ENCODE measurements at regions not wholly inside any gene's neighbourhood (a gene's known extent, or its start where the extent isn't known, plus 50 kb on each side); places are given as distances from the start of the nearest gene placed in this dataset.

DNA sequence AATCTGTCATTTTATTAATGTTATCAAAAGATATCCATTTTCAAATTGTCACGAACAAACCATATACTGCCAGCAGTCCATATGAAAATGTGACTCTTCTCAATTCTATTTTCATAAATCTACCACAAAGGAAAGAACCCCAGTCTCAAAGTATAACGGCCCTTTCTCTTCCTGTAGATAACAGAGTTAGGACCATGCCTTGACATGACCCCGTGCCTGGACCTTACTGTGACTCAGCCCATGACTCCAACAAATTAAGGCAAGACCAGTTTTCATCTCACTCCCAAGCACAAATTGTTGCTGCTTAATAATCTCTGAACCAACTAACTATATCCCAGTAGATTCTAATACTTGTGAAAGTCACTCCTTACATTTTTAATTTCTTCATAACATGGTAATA is 124.4 kb upstream of the NFIA start:
- intact Hi-C loops (cut with DNase I): no loop called here
- H3K4me1 ChIP-seq: peaks cover 0 to 8% of the 10 kb centered on the region in 2 donors
- no peak overlapping the region for H3K4me3 ChIP-seq
- H3K36me3 ChIP-seq: no peaks in the 10 kb centered on the region
- TF ChIP-seq, protein P1, sequence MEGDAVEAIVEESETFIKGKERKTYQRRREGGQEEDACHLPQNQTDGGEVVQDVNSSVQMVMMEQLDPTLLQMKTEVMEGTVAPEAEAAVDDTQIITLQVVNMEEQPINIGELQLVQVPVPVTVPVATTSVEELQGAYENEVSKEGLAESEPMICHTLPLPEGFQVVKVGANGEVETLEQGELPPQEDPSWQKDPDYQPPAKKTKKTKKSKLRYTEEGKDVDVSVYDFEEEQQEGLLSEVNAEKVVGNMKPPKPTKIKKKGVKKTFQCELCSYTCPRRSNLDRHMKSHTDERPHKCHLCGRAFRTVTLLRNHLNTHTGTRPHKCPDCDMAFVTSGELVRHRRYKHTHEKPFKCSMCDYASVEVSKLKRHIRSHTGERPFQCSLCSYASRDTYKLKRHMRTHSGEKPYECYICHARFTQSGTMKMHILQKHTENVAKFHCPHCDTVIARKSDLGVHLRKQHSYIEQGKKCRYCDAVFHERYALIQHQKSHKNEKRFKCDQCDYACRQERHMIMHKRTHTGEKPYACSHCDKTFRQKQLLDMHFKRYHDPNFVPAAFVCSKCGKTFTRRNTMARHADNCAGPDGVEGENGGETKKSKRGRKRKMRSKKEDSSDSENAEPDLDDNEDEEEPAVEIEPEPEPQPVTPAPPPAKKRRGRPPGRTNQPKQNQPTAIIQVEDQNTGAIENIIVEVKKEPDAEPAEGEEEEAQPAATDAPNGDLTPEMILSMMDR (IDR thresholded peaks at IDR 0.05): no peak
- H3K27ac ChIP-seq: no peak overlapping the region
- DNase-seq (ENCODE audit: low spot score in 2 of 2): no peak
- no peaks in the 10 kb centered on the region for H3K9me3 ChIP-seq
- no peaks in the 10 kb centered on the region for H3K27me3 ChIP-seq

DNA sequence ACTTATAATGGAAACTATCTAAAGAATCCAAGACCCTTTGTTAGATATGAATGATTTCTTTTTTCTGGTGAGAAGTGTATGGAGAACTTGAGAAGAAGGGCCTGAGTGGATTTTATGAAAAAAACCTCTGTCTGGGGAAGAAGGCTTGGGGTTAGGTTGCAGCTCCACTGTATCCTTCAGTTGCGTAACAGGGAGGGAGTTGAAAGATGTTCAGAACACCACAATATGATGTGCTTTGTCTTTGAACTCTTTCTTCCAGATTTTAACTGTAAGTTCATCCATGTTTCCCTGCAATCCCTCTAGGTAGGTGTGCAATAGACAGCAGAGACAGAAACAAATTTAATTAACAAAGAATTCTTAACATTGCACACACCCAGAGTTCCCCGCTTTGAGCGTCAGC is 125.8 kb upstream of the NFIA start:
- TF ChIP-seq, protein P1 (IDR thresholded peaks at IDR 0.05): no peak

DNA sequence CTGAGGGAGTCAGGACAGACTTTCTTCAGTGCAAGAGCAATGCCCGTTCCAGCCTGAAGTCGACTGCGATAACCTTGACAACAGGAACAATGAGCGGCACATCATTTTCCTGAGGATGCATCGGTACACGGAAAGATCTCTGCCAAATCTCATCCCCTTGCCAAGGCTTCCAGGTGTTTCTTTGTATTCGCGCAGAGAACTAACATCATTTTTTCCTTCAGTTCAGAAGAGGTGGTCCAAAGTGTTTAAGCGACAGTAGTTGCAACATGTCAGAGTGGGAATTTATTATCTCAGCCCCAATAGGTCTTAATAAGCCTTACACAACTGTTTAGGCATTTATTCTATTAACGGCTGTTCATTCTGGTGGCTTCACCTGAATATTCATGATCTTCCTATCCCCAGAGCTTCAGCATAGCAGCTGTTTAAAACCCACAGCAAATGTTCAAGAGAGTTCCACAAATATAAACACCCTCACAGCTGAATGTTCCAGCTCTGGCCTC is 129.7 kb upstream of the NFIA start:
- H3K27me3 ChIP-seq: no peaks in the 10 kb centered on the region
- H3K27ac ChIP-seq: no peak overlapping the region
- intact Hi-C loops (cut with DNase I): no loop called here
- H3K4me1 ChIP-seq: peaks cover 0 to 3% of the 10 kb centered on the region in 2 donors
- DNase-seq (ENCODE audit: low spot score in 2 of 2): no peak
- no peaks in the 10 kb centered on the region for H3K9me3 ChIP-seq
- TF ChIP-seq, protein P1 (IDR thresholded peaks at IDR 0.05): no peak
- H3K4me3 ChIP-seq: no peak overlapping the region
- no peaks in the 10 kb centered on the region for H3K36me3 ChIP-seq

More for the DNA sequence above, 125.8 kb upstream of the NFIA start:
- Histone ChIP-seq H3K9me3 (no peaks in the 10 kb centered on the region), H3K36me3 (no peaks in the 10 kb centered on the region), H3K27ac (no peak overlapping the region), H3K4me1 (peaks cover 0 to 8% of the 10 kb centered on the region in 2 donors), H3K27me3 (no peaks in the 10 kb centered on the region), H3K4me3 (no peak overlapping the region)
- no peak for DNase-seq (ENCODE audit: low spot score in 2 of 2)
- intact Hi-C loops (cut with DNase I): no loop called here

DNA sequence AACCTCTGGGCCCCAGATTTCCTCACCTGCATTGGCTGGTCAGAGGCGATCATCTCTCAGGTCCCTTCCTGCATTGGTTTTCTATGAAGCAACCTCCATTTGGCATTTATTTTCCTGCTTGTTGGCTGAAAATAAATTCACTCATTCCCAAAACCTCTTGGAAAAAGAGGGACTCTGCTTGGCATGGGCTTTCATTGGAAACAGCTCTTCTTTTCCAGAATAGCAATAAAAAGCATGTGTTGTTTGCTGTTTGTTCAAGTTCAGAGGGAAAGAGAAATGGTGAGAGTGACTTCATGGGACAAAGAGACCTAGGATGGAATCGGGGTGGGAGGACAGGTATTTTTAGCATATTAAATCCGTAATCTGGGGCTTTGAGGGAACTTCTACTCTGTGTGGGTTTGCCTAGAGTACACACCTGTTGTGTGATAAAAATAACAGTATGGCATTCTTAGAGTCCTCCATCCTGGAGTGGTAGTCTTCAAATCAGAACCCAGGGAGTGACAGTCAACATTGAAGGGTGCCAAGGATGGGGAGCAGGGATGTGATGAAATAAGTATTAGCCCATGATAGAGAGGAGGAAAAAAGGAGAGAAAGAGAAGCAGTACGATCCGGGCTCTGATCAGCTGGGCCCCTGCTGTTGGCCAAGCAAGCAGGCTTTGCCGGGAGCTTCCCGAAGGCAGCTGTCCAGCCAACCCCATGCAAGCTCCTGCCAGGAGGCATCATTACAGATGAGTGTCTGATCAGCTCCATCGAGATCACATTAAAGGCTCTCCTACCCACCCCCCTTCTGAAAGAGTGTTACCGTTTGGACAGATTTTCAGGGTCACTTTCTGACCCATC is 131.9 kb upstream of the NFIA start:
- H3K9me3 ChIP-seq: no peaks in the 10 kb centered on the region
- TF ChIP-seq, protein P1 (IDR thresholded peaks at IDR 0.05): no peak
- no peak overlapping the region for H3K27ac ChIP-seq
- DNase-seq (ENCODE audit: low spot score in 2 of 2): no peak
- H3K36me3 ChIP-seq: no peaks in the 10 kb centered on the region
- no peak overlapping the region for H3K4me3 ChIP-seq
- no peaks in the 10 kb centered on the region for H3K27me3 ChIP-seq
- peaks cover 0 to 3% of the 10 kb centered on the region in 2 donors for H3K4me1 ChIP-seq
- intact Hi-C loops (cut with DNase I): no loop called here

DNA sequence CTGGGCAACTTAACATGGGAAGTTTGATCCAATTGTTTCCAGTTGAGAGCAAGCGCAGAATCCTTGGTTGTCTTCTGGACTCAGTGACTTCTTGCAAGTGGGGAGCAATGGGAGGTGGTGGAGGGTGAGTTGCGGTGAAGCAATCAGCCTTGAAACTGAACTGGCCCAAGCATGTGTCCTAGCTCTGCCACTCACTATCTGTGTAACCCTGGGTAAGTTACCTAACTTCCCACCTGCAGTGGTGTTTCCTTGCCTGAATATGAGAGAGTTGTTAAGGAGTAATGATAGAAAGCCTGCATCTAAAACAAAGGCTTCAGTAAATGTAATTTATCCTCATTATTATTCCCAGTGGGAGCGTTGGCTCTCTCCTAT is 132.5 kb upstream of the NFIA start:
- Histone ChIP-seq H3K27ac (no peak overlapping the region), H3K27me3 (no peaks in the 10 kb centered on the region), H3K4me3 (no peak overlapping the region), H3K9me3 (no peaks in the 10 kb centered on the region), H3K4me1 (peaks cover 0 to 3% of the 10 kb centered on the region in 2 donors), H3K36me3 (no peaks in the 10 kb centered on the region)
- DNase-seq (ENCODE audit: low spot score in 2 of 2): no peak
- intact Hi-C loops (cut with DNase I): no loop called here
- TF ChIP-seq, protein P1 (IDR thresholded peaks at IDR 0.05): no peak
